ENCODE measurements at regions not wholly inside any gene's neighbourhood (a gene's known extent, or its start where the extent isn't known, plus 50 kb on each side); places are given as distances from the start of the nearest gene placed in this dataset.

GRCh38 chr5:89721353-89721752 is 688.2 kb downstream of the CETN3 start:
- no peak for TF ChIP-seq POLR2A (IDR thresholded peaks at IDR 0.05)
- no peak for TF ChIP-seq CTCF (IDR thresholded peaks at IDR 0.05)
